CD4-positive, alpha-beta memory T cell (primary cell): ENCODE measurements at regions not wholly inside any gene's neighbourhood (a gene's known extent, or its start where the extent isn't known, plus 50 kb on each side); places are given as distances from the start of the nearest gene placed in this dataset.
"Not testable (repeated sequence)": the region's sequence is repeated elsewhere in the genome, so short reads cannot be mapped to it uniquely, and the experiment has no call there.

Experiments used
- CTCF ChIA-PET: fragments of 350-600 bp; sonication (Branson Sonifier 250); formaldehyde crosslinking; loops from one replicate; lab custom pipeline; 2021; ENCODE audit warnings: inconsistent platforms; ENCODE audit not compliant: partially characterized antibody; lab: Charles Lee
- POLR2A ChIA-PET: fragments of 350-600 bp; sonication (Branson Sonifier 250); formaldehyde crosslinking; loops from one replicate; lab custom pipeline; 2021; ENCODE audit not compliant: partially characterized antibody; lab: Charles Lee
- DNase-seq, 5 donors: peaks; one replicate each; pipeline versions ENCODE4 v3.0.0 to v3.0.0-alpha.2; 2020 to 2022; ENCODE audit warnings: mixed read lengths in 1 of 5
- H3K27ac ChIP-seq: one replicate; pipeline ENCODE4 v1.7.0; 2013; ENCODE audit warnings: low read depth, low read length
- H3K27me3 ChIP-seq: 2 replicates; pipeline ENCODE4 v1.7.0; 2013; ENCODE audit warnings: mild to moderate bottlenecking, low read length, moderate library complexity; ENCODE audit not compliant: insufficient read depth
- H3K36me3 ChIP-seq: 2 replicates; pipeline ENCODE4 v1.7.0; 2013; ENCODE audit warnings: mild to moderate bottlenecking, low read length, moderate library complexity; ENCODE audit not compliant: insufficient read depth
- H3K4me1 ChIP-seq: 2 replicates; pipeline ENCODE4 v1.7.0; 2013; ENCODE audit warnings: mild to moderate bottlenecking, low read length, moderate library complexity; ENCODE audit not compliant: insufficient read depth
- H3K4me3 ChIP-seq, 2 donors: one replicate each; pipeline ENCODE4 v1.7.0; 2013; ENCODE audit warnings: low read length in 2 of 2, mild to moderate bottlenecking in 1 of 2
- H3K9me3 ChIP-seq, 2 donors: one replicate each; pipeline ENCODE4 v1.7.0; 2013; ENCODE audit warnings: low read length in 2 of 2, control low read depth in 1 of 2; ENCODE audit not compliant: control insufficient read depth in 1 of 2
- H3K27ac Mint-ChIP-seq, 7 donors: one replicate each; pipeline ENCODE4 v1.8.0; 2020 to 2021; ENCODE audit warnings: mixed read lengths in 7 of 7, mild to moderate bottlenecking in 6 of 7, inconsistent platforms in 3 of 7, moderate library complexity in 3 of 7
- H3K27me3 Mint-ChIP-seq, 2 donors: one replicate each; pipeline ENCODE4 v1.8.0; 2020 to 2021; ENCODE audit warnings: mixed read lengths in 2 of 2
- H3K36me3 Mint-ChIP-seq, 2 donors: one replicate each; pipeline ENCODE4 v1.8.0; 2020 to 2021; ENCODE audit warnings: mixed read lengths in 2 of 2, inconsistent platforms in 1 of 2, mild to moderate bottlenecking in 1 of 2
- H3K4me1 Mint-ChIP-seq, 4 donors: one replicate each; pipeline ENCODE4 v1.8.0; 2020 to 2021; ENCODE audit warnings: mixed read lengths in 4 of 4, mild to moderate bottlenecking in 1 of 4
- H3K4me3 Mint-ChIP-seq, 8 donors: one replicate each; pipeline ENCODE4 v1.8.0; 2020 to 2021; ENCODE audit warnings: mixed read lengths in 8 of 8, mild to moderate bottlenecking in 7 of 8, moderate library complexity in 6 of 8, inconsistent platforms in 3 of 8
- H3K9me3 Mint-ChIP-seq, 8 donors: one replicate each; pipeline ENCODE4 v1.8.0; 2020 to 2021; ENCODE audit warnings: mixed read lengths in 8 of 8, mild to moderate bottlenecking in 5 of 8, inconsistent platforms in 3 of 8, moderate library complexity in 1 of 8
- intact Hi-C: fragments of 100-400 bp; cut with micrococcal nuclease; formaldehyde crosslinking; loops from one replicate; pipeline ENCODE4 v1.15.1; 2023

DNA sequence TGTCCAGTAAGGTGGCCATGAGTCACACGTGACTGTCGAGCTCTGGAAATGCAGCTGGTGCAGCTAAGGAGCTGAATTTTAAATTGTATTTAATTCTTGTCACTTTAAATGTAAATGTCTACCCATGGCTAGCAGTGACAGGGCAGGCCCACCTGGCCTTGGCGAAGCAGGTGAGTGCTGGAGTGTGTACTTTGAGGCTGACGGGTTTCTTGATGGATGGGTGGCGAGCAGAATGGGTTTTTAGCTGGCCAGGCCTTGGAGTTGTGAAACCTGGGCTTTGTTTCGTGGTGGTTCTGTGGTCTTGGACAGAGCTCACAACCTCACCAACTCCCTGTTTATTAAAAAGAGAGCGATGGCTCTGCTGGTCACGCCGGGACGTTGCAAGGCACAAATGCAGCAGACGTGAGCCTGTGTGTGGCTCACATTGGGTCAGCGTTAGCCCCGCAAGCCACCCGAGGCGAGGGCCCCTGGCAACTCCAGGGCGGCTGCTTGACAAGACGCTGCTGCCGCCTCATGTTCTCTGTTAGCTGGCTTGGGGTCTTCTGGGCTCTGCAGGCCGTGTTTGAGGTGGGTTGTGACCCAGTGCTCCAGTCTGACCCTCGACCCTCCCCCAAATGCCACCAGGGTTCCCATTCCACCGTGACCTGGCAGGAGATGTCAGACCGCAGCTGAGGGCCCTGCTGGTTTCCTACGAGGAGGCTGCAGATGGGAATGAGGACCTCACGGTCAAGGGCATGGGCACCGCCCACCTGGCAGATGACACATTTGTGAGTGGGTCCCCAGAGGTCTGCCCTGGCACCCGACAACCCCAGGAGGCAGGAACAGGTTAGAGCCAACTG, 184.1 kb upstream of the ZNF469 start:
- H3K36me3 ChIP-seq, DNase-seq, H3K9me3 ChIP-seq, H3K27me3 ChIP-seq, intact Hi-C loops, H3K9me3 Mint-ChIP-seq, H3K27ac ChIP-seq, H3K4me3 Mint-ChIP-seq, H3K4me3 ChIP-seq, H3K27ac Mint-ChIP-seq, H3K36me3 Mint-ChIP-seq, H3K4me1 Mint-ChIP-seq, H3K27me3 Mint-ChIP-seq, POLR2A ChIA-PET, H3K4me1 ChIP-seq, CTCF ChIA-PET: not testable (repeated sequence)

DNA sequence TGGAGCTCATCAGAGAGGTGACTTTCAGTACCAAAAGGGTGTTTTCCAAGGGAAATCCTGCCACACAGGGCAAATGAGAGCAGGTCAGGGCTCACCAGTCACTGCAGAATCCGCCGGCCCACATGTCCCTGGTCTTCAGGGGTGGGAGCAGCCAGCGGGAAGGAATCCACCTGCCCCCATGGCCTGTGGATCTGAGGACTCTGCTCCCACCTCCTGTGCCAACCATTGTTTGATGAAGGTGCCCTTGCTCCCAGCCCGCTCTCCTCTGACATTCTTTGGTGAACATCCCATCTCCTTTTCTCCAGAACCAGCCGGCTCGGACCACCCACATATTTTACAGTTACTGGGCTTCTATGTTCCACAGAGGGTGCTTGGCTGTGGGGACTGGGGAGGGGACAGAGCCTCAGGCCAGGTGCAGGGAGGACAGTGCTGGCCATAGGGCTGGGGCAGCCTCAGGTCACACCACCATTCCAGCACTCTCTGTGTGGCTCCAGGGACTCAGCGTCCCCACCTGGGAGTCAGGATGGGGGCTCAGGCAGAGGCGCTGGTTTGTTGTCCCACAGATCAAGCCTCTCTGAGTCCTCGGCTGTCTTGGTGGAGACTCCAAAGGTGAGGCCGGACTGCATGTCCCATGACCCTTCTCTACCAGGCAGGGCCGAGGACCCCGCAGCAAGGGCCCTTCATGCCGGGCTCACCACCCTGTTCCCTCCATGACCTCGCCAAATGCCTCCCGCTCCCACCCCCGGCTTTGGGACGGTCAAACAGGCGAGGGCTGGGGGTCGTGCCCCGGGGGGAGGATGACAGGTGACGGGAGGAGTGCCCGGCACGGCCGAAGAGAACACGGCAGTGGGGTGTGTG, 183.2 kb upstream of the ZNF469 start:
- H3K36me3 ChIP-seq, H3K27ac ChIP-seq, POLR2A ChIA-PET, H3K4me1 ChIP-seq, H3K27ac Mint-ChIP-seq, DNase-seq, H3K9me3 ChIP-seq, H3K27me3 ChIP-seq, H3K36me3 Mint-ChIP-seq, H3K4me3 ChIP-seq, H3K27me3 Mint-ChIP-seq, H3K4me3 Mint-ChIP-seq, intact Hi-C loops, H3K4me1 Mint-ChIP-seq, H3K9me3 Mint-ChIP-seq, CTCF ChIA-PET: not testable (repeated sequence)

DNA sequence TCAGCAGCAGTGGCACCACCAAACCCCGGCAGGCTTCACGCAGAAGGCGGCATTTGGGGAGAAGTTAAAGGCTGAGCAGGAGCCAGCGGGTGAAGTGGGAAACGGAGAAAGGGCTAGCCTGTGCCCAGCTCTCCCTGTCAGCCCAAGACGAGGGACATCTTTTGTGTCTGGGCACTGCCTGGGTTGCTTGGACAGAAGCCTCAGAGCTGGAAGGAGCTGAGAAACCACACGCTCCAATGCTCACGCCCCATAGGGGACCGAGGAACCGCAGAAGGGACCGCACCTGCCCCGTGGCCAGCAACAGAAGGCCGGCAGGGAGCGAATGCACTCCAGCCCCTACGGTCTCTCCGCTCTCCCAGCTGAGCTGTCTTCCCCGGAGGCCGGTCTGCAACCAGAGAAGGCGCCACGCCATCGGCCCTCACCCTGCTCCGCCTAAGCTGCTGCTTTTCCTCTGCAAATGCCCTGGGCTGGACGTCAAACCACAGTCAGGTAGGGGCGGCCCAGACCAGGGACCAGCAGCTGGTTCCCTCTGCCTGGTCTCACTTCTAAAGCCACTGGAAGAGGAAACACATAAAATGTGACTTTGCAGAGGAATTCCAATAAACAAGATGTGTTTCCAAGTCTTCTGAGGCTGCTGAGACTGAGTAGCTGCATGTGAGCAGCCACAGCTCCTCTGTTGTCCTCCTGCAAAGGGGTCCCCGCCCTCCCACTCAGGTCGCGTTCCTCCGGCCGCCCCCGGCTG, 182.4 kb upstream of the ZNF469 start:
- H3K4me1 ChIP-seq, H3K36me3 Mint-ChIP-seq, POLR2A ChIA-PET, DNase-seq, H3K27ac Mint-ChIP-seq, CTCF ChIA-PET, H3K27ac ChIP-seq, H3K27me3 ChIP-seq, H3K4me3 Mint-ChIP-seq, H3K4me1 Mint-ChIP-seq, H3K9me3 Mint-ChIP-seq, intact Hi-C loops, H3K9me3 ChIP-seq, H3K36me3 ChIP-seq, H3K27me3 Mint-ChIP-seq, H3K4me3 ChIP-seq: not testable (repeated sequence)

DNA sequence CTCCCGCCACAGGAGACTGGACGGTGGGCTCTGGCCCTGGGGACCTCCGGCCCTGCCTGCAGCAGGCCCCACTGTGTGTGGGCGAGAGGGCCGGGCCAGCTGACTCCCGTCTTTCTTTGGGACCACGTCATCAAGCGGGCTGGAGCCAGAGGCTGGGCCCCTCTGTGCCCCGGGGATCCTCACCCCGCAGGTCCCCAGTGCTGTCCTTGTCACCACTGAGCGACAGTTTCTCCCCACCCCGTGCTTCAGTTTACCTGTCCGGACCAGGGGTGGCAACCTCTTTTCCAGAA, 181.9 kb upstream of the ZNF469 start:
- Mint-ChIP-seq H3K4me1 (no peaks in the 10 kb centered on the region), H3K4me3 (no peak overlapping the region), H3K36me3 (no peaks in the 10 kb centered on the region), H3K27ac (no peak overlapping the region), H3K27me3 (no peaks in the 10 kb centered on the region), H3K9me3 (no peaks in the 10 kb centered on the region)
- CTCF ChIA-PET, result no interaction called here
- DNase-seq, result no peak
- H3K9me3 ChIP-seq, result no peaks in the 10 kb centered on the region
- intact Hi-C loops, result no loop called here
- H3K27ac ChIP-seq, result no peak overlapping the region
- no peaks in the 10 kb centered on the region for H3K36me3 ChIP-seq
- POLR2A ChIA-PET, result no interaction called here
- H3K4me1 ChIP-seq, result no peaks in the 10 kb centered on the region
- H3K4me3 ChIP-seq, result no peak overlapping the region
- H3K27me3 ChIP-seq, result no peaks in the 10 kb centered on the region

DNA sequence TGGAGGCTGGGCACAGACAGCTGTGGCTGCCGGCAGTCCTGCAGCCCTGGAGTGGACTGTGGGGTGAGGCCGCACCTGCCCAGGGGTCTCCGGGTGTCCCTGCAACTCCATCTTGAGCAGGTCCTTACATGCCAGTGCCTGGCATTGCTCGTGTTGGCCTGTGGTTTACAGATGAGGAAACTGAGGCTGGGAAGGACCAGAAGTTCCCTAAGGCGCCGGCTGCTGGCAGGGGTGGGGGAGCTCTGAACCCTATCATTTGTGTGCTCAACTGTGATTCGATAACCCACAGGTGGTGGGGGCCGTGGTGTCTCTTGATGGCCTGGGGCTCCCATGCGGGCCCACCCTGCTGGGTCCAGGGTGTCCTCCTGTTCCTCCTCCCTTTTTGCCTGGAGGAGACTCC, 181.1 kb upstream of the ZNF469 start:
- POLR2A ChIA-PET, H3K36me3 ChIP-seq, H3K27ac ChIP-seq, intact Hi-C loops, H3K36me3 Mint-ChIP-seq, H3K9me3 Mint-ChIP-seq, H3K4me3 ChIP-seq, CTCF ChIA-PET, H3K9me3 ChIP-seq, H3K27ac Mint-ChIP-seq, H3K4me1 ChIP-seq, H3K27me3 ChIP-seq, H3K27me3 Mint-ChIP-seq, H3K4me1 Mint-ChIP-seq, DNase-seq, H3K4me3 Mint-ChIP-seq: not testable (repeated sequence)

DNA sequence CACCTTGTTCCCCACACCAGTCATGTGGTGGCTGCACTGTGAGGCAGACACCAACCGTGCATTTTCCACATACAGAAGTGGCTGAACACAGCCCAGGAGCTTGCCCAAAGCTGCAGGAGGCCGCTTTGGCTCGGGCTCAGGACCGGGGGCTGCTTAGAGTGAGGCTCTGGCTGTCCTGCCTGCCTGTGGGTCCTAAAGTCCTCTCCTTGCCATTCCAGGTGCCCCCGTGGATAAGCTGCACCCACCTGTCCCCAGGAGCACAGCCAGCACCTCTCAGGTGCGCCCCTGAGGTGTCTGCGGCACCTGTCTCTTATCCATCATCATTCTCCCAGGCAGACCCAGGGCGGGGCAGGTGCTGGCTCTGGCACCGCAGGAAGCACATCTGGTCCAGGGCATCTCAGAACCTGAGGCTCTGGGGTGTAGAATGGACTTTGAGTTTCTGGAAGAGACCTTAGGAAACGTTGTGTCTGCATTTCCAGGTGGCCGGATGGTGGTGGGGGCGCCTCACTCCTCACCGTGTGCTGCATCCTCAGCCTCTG, 180.5 kb upstream of the ZNF469 start:
- intact Hi-C loops, result no loop called here

More for the DNA sequence above, 180.5 kb upstream of the ZNF469 start:
- no peak for DNase-seq
- Mint-ChIP-seq H3K36me3 (no peaks in the 10 kb centered on the region), H3K27me3 (no peaks in the 10 kb centered on the region), H3K4me3 (no peak overlapping the region), H3K27ac (no peak overlapping the region), H3K4me1 (no peaks in the 10 kb centered on the region), H3K9me3 (no peaks in the 10 kb centered on the region)
- Histone ChIP-seq H3K4me3 (no peak overlapping the region), H3K36me3 (no peaks in the 10 kb centered on the region), H3K27ac (no peak overlapping the region), H3K4me1 (no peaks in the 10 kb centered on the region), H3K27me3 (no peaks in the 10 kb centered on the region), H3K9me3 (no peaks in the 10 kb centered on the region)
- POLR2A ChIA-PET, result no interaction called here
- CTCF ChIA-PET, result no interaction called here
